ENCODE measurements at regions not wholly inside any gene's neighbourhood (a gene's known extent, or its start where the extent isn't known, plus 50 kb on each side); places are given as distances from the start of the nearest gene placed in this dataset.

GRCh38 chr3:68648494-68648893 is 283.9 kb downstream of the TAFA4 start:
- DNase-seq = no peak
- H3K27me3 Mint-ChIP-seq (ENCODE audit: unreplicated experiment) = peaks cover 4% of the 10 kb centered on the region
- no peak overlapping the region for H3K4me3 Mint-ChIP-seq (ENCODE audit: unreplicated experiment)
- H3K9me3 Mint-ChIP-seq (ENCODE audit: unreplicated experiment) = peaks cover 2% of the 10 kb centered on the region
- H3K27ac Mint-ChIP-seq (ENCODE audit: unreplicated experiment) = no peak overlapping the region
- TF ChIP-seq CTCF (IDR thresholded peaks at IDR 0.05; ENCODE audit: partially characterized antibody, unreplicated experiment) = no peak
- no peaks in the 10 kb centered on the region for H3K36me3 Mint-ChIP-seq (ENCODE audit: unreplicated experiment)
- no peaks in the 10 kb centered on the region for H3K4me1 Mint-ChIP-seq (ENCODE audit: low read depth, unreplicated experiment)

GRCh38 chr3:68631850-68632545 is 300.3 kb downstream of the TAFA4 start:
- Mint-ChIP-seq H3K27ac (ENCODE audit: unreplicated experiment) (no peak overlapping the region), H3K27me3 (ENCODE audit: unreplicated experiment) (no peaks in the 10 kb centered on the region), H3K4me3 (ENCODE audit: unreplicated experiment) (no peak overlapping the region), H3K36me3 (ENCODE audit: unreplicated experiment) (no peaks in the 10 kb centered on the region), H3K4me1 (ENCODE audit: low read depth, unreplicated experiment) (no peaks in the 10 kb centered on the region), H3K9me3 (ENCODE audit: unreplicated experiment) (peaks cover 3% of the 10 kb centered on the region)
- DNase-seq = no peak
- TF ChIP-seq CTCF (IDR thresholded peaks at IDR 0.05; ENCODE audit: partially characterized antibody, unreplicated experiment) = no peak

GRCh38 chr3:68620211-68620610 is 312.1 kb downstream of the TAFA4 start:
- Mint-ChIP-seq H3K4me1 (ENCODE audit: low read depth, unreplicated experiment) (no peaks in the 10 kb centered on the region), H3K9me3 (ENCODE audit: unreplicated experiment) (no peaks in the 10 kb centered on the region), H3K27me3 (ENCODE audit: unreplicated experiment) (no peaks in the 10 kb centered on the region), H3K36me3 (ENCODE audit: unreplicated experiment) (no peaks in the 10 kb centered on the region), H3K4me3 (ENCODE audit: unreplicated experiment) (no peak overlapping the region), H3K27ac (ENCODE audit: unreplicated experiment) (no peak overlapping the region)
- DNase-seq = no peak
- no peak for TF ChIP-seq CTCF (IDR thresholded peaks at IDR 0.05; ENCODE audit: partially characterized antibody, unreplicated experiment)

GRCh38 chr3:68614087-68614486 is 318.3 kb downstream of the TAFA4 start:
- Mint-ChIP-seq H3K36me3 (ENCODE audit: unreplicated experiment) (no peaks in the 10 kb centered on the region), H3K27ac (ENCODE audit: unreplicated experiment) (no peak overlapping the region), H3K9me3 (ENCODE audit: unreplicated experiment) (no peaks in the 10 kb centered on the region), H3K27me3 (ENCODE audit: unreplicated experiment) (no peaks in the 10 kb centered on the region), H3K4me1 (ENCODE audit: low read depth, unreplicated experiment) (no peaks in the 10 kb centered on the region), H3K4me3 (ENCODE audit: unreplicated experiment) (no peak overlapping the region)
- TF ChIP-seq CTCF (IDR thresholded peaks at IDR 0.05; ENCODE audit: partially characterized antibody, unreplicated experiment) = no peak
- no peak for DNase-seq

GRCh38 chr3:68571321-68571720 is 361.0 kb downstream of the TAFA4 start:
- no peaks in the 10 kb centered on the region for H3K4me1 Mint-ChIP-seq (ENCODE audit: low read depth, unreplicated experiment)
- TF ChIP-seq CTCF (IDR thresholded peaks at IDR 0.05; ENCODE audit: partially characterized antibody, unreplicated experiment) = no peak
- no peak overlapping the region for H3K4me3 Mint-ChIP-seq (ENCODE audit: unreplicated experiment)
- peaks cover 3% of the 10 kb centered on the region for H3K27me3 Mint-ChIP-seq (ENCODE audit: unreplicated experiment)
- peaks cover 4% of the 10 kb centered on the region for H3K36me3 Mint-ChIP-seq (ENCODE audit: unreplicated experiment)
- peaks cover 2% of the 10 kb centered on the region for H3K9me3 Mint-ChIP-seq (ENCODE audit: unreplicated experiment)
- DNase-seq = no peak
- H3K27ac Mint-ChIP-seq (ENCODE audit: unreplicated experiment) = no peak overlapping the region
